DND-41 (cell line): ENCODE measurements at regions not wholly inside any gene's neighbourhood (a gene's known extent, or its start where the extent isn't known, plus 50 kb on each side); places are given as distances from the start of the nearest gene placed in this dataset.

Experiments
- EZH2 ChIP-seq: IDR thresholded peaks from 3 replicates; pipeline ENCODE4 v1.6.1; 2012; ENCODE audit warnings: borderline replicate concordance, low read depth, mild to moderate bottlenecking, moderate library complexity, low read length, inconsistent platforms; ENCODE audit not compliant: severe bottlenecking
- TF ChIP-seq, protein P1 (sequence below): IDR thresholded peaks from 2 replicates; pipeline ENCODE4 v1.5.1; 2012; ENCODE audit warnings: borderline replicate concordance, low read length, moderate library complexity, mild to moderate bottlenecking; ENCODE audit not compliant: poor library complexity, severe bottlenecking; ENCODE audit errors: extremely low read depth

DNA sequence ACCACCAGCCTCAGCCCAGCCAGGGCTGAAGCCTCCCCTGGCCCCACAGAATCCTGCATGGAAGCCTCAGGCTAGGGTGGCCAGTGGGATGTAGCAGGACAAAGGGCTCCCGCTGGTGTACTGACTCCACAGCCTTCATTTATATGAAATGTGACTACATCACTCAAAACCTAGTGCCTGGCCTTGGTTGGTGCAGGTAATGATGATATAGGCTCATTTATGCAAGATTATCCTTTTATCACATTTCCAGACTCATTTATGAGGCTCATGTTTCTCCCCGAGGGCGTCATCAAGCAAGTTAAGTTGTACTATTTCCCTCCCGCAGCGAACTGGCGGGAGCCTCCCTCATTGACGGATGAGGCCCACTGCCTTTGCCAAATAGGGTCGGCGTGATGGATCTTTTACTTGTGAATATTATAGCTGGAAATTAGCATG lies 179.1 kb upstream of the SMAD3 start:
- TF ChIP-seq, protein P1, sequence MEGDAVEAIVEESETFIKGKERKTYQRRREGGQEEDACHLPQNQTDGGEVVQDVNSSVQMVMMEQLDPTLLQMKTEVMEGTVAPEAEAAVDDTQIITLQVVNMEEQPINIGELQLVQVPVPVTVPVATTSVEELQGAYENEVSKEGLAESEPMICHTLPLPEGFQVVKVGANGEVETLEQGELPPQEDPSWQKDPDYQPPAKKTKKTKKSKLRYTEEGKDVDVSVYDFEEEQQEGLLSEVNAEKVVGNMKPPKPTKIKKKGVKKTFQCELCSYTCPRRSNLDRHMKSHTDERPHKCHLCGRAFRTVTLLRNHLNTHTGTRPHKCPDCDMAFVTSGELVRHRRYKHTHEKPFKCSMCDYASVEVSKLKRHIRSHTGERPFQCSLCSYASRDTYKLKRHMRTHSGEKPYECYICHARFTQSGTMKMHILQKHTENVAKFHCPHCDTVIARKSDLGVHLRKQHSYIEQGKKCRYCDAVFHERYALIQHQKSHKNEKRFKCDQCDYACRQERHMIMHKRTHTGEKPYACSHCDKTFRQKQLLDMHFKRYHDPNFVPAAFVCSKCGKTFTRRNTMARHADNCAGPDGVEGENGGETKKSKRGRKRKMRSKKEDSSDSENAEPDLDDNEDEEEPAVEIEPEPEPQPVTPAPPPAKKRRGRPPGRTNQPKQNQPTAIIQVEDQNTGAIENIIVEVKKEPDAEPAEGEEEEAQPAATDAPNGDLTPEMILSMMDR = no peak
- TF ChIP-seq EZH2 = no peak
